22Rv1 (cell line): ENCODE measurements at regions not wholly inside any gene's neighbourhood (a gene's known extent, or its start where the extent isn't known, plus 50 kb on each side); places are given as distances from the start of the nearest gene placed in this dataset.

Experiments
- H3K27ac ChIP-seq: fragments of 450-650 bp; 2 replicates; pipeline ENCODE4 v1.5.1; 2017
- CTCF ChIP-seq: fragments of 450-650 bp; IDR thresholded peaks from 2 replicates; pipeline ENCODE4 v1.5.1; 2017; ENCODE audit warnings: mild to moderate bottlenecking
- ZFX ChIP-seq: fragments of 450-650 bp; IDR thresholded peaks from 2 replicates; pipeline ENCODE4 v1.6.1; 2017; ENCODE audit warnings: antibody characterized with exemption, borderline replicate concordance

GRCh38 chr2:207308519-207309224 is 142.9 kb upstream of the KLF7 start:
- H3K27ac ChIP-seq: no peak overlapping the region

GRCh38 chr2:207311316-207312005 is 145.7 kb upstream of the KLF7 start:
- peak; percentile 21; the same call in 1 of the 2 replicates for TF ChIP-seq CTCF
- no peak for TF ChIP-seq ZFX
- H3K27ac ChIP-seq: no peak overlapping the region

More at GRCh38 chr2:207308519-207309224, 142.9 kb upstream of the KLF7 start:
- TF ChIP-seq CTCF (no peak), ZFX (no peak)

- TF ChIP-seq ZFX: no peak
- TF ChIP-seq CTCF: no peak
- H3K27ac ChIP-seq: no peak overlapping the region
These were observed 146.2 kb upstream of the KLF7 start for GRCh38 chr2:207312006-207312356.

- TF ChIP-seq ZFX (no peak), CTCF (no peak)
- H3K27ac ChIP-seq: no peak overlapping the region
These were observed 148.2 kb upstream of the KLF7 start for GRCh38 chr2:207313947-207314346.

GRCh38 chr2:207315131-207315530 is 149.4 kb upstream of the KLF7 start:
- TF ChIP-seq ZFX: no peak
- no peak for TF ChIP-seq CTCF
- no peak overlapping the region for H3K27ac ChIP-seq

- TF ChIP-seq CTCF (no peak), ZFX (no peak)
- no peak overlapping the region for H3K27ac ChIP-seq
These were observed 150.7 kb upstream of the KLF7 start for GRCh38 chr2:207316484-207316883.

- TF ChIP-seq ZFX (no peak), CTCF (no peak)
- no peak overlapping the region for H3K27ac ChIP-seq
These were observed 151.2 kb upstream of the KLF7 start for GRCh38 chr2:207316906-207317305.
